NB4 (cell line): ENCODE measurements at regions not wholly inside any gene's neighbourhood (a gene's known extent, or its start where the extent isn't known, plus 50 kb on each side); places are given as distances from the start of the nearest gene placed in this dataset.

Source experiments
- POLR2A ChIP-seq: IDR thresholded peaks from 2 replicates; pipeline ENCODE4 v1.6.1; 2011; ENCODE audit warnings: mild to moderate bottlenecking; ENCODE audit not compliant: insufficient read length; ENCODE audit errors: extremely low read depth
- TF ChIP-seq, protein P1 (sequence below): IDR thresholded peaks from one replicate; pipeline ENCODE4 v1.5.1; 2012; ENCODE audit warnings: low read depth, low read length

DNA sequence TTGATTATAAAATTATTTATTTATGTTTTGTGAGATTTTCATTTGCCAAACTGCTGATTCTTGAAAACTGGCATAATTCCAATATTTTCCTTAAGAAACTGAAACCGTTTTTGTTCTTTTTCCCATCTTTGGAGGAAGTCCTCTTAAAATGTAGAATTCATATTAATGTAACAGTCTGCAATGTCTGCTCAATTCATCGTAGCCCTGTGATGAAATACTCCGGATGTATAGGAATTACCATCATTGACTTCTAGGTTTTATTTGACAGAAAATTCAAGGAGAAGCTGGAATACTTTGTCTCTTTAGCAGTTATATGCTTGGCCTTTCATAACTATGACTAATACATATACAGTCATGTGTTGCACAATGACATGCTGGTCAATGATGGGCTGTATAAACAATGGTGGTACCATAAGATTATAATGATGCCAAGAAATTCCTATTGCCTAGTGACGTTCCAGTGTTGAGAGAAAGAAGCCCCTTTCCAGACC lies 185.0 kb upstream of the GPRIN3 start:
- TF ChIP-seq POLR2A, result no peak
- TF ChIP-seq, protein P1, sequence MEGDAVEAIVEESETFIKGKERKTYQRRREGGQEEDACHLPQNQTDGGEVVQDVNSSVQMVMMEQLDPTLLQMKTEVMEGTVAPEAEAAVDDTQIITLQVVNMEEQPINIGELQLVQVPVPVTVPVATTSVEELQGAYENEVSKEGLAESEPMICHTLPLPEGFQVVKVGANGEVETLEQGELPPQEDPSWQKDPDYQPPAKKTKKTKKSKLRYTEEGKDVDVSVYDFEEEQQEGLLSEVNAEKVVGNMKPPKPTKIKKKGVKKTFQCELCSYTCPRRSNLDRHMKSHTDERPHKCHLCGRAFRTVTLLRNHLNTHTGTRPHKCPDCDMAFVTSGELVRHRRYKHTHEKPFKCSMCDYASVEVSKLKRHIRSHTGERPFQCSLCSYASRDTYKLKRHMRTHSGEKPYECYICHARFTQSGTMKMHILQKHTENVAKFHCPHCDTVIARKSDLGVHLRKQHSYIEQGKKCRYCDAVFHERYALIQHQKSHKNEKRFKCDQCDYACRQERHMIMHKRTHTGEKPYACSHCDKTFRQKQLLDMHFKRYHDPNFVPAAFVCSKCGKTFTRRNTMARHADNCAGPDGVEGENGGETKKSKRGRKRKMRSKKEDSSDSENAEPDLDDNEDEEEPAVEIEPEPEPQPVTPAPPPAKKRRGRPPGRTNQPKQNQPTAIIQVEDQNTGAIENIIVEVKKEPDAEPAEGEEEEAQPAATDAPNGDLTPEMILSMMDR, result no peak
